HG02571 (cell line): ENCODE measurements at regions not wholly inside any gene's neighbourhood (a gene's known extent, or its start where the extent isn't known, plus 50 kb on each side); places are given as distances from the start of the nearest gene placed in this dataset.
"Not testable (repeated sequence)": the region's sequence is repeated elsewhere in the genome, so short reads cannot be mapped to it uniquely, and the experiment has no call there.

Experiments used
- ATAC-seq: cut with Tn5 transposase; IDR thresholded peaks from one replicate; pipeline ENCODE4 v1.9.1; 2021; ENCODE audit warnings: mild to moderate bottlenecking, moderate library complexity; ENCODE audit not compliant: unreplicated experiment

DNA sequence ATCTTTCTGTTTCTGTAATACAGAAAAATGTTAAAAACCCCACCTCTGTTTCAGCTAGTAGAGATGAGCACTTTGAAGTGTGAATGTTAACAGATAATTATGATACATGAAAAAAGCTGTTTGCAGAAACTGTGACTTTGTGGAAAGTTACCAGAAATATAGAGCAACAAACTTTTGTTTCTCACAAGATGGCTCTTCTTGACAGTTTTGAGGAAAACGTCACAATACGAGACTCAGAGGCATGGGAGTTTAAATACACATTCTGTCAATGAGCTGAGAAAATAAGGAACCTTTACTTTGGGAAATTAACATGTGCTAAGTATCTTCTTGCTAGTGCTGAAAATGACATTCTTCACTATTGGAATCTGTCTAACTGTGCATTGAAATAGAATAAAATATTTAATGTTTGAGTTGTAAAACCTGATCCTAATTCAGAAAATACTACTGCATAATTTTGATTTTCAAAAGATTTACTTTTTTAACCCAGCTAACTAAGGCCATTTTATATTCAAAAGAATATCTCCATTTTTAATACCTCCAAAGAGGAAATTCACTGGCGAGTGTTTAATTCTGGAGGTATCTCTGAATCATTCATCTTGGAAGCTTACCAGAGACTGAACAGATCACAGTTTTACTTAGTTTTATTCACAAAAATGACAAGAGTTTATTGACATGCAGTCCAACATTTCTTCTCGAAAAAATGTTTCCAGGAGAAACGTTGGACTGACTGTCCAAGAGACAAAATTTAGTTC lies 308.9 kb upstream of the LRFN5 start:
- ATAC-seq, result no peak

GRCh38 chr14:41295734-41296133 lies 310.9 kb upstream of the LRFN5 start:
- ATAC-seq, result no peak

DNA sequence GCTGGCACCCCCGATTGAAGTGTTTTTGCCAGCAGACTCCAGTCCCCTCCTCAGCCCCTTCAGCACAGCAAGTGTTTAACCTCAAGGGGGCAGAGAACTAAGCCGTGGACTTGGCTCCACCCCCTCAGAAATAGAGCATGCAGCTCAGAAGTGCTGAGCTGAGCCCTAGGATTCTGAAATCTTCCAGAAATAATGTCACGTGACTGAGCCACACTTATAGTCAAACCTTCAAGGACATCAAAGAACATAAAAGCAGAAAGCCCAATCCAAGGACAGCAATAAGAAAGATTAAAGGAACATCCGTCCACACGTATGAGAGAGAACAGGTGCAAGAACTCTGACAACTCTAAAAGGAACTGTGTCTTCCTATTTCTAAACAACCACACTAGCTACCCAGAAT lies 317.7 kb upstream of the LRFN5 start:
- no peak for ATAC-seq

DNA sequence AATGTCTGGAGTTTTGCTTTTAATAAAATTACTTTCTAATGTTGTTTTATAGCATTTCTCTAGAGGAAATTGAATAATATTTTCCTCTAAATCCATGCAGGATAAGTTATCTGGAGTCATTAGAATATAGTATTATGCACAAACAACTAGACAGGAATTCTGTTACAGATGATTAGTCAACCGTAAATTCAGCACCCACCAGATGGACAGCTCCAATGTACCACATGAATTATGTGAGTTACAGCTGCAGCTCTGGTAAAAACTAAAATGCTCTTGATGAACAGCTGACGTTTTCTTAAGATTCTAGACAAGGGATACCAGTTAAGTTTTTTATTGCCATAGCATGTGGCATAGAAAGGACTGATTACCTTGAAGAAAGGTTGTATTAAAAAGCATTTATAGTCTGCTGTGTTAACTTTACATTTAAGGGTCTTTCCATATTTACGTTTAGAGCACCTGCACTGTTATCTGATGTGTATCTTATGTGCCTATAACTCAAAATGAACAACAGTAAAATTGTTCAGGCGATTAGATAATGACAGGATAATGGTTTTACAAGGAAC lies 321.4 kb upstream of the LRFN5 start:
- no peak for ATAC-seq

- no peak for ATAC-seq
Measured at GRCh38 chr14:41280745-41281144, 325.9 kb upstream of the LRFN5 start.

DNA sequence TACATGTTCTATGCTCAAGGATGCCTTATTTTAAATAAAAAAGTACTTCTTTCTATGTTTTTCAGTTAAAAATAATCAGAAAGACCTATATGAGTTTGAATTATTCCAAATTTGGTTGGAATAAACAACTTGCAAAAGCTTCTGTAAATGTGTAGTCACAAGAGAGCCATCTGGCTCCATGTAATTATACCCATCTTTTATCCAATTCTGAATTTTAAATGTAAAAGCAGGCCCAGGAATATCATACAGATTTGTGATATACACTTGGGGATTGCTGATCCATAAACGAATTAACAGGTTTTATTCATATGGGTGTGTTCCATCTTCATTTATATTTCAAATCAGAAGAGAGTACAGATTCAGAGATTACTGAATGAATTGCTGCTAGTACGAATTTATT lies 329.2 kb upstream of the LRFN5 start:
- no peak for ATAC-seq

- ATAC-seq, result no peak
Measured at GRCh38 chr14:41257476-41257875, 349.2 kb upstream of the LRFN5 start.

DNA sequence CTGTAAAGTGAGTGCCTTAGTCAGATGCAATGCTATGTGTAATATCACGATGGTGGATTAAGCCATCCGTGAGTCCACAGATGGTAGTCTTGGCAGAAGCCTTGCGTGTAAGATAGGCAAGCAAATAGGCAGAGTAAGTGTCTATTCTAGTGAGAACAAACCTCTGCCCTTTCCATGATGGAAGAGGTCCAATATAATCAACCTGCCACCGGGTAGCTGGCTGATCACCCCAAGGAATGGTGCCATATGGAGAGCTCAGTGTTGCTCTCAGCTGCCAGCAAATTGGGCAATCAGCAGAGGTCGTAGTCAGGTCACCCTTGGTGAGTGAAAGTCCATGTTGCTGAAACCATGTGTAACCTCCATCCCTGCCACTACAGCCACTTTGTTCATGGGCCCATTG lies 371.2 kb upstream of the LRFN5 start:
- no peak for ATAC-seq

DNA sequence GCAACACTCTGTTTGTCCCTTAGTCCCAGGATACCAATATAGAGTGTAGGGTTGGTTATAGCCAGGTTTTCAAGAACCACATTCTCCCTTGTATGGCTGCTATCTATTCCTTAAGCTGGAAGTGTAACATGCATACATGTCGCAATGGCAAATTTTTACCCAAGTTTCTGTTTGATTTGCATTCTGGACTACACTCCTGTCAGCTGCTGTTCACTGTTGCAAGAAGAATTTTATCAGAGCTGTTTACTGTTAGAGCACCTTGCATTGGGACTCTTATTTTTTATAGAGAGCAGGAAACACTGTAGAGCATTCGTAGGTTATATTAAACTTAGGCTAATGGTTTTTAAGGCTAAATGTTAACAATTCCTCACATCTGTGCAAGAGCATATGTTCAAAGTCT lies 376.0 kb upstream of the LRFN5 start:
- no peak for ATAC-seq

DNA sequence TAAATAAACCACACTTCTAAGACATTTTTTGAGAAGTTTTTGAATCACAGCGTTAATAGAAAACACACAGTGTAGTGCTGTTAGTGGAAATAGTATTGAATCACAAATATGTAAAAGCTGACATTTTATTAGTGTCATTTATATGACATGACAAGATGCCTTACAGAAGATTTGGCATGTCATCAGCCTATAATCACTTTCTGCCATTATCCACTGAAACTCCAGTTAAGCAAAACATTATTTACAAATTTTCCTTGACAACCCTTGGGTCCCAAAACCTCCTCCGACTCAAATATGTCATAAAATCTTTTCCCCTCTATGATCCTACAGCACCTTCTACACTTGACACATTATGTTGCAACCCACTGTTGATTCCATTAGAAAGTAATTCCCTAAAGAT lies 376.9 kb upstream of the LRFN5 start:
- ATAC-seq, result no peak

DNA sequence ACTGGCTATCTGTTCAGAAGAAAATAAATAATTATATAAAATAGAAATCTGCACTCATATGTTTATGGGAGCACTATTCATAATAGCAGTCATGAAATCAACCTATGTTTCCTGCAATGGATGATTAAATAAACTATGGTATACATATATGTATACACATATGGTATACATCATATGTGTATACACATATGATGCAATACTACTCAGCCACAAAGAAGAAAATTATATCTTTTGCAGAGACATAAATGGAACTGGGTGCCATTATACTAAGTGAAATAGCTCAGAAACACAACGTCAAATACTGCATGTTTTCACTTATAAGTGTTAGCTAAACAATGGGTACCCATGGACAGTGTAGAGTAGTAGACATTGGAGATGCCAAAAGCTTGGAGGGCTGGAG lies 381.2 kb upstream of the LRFN5 start:
- ATAC-seq, result no peak

GRCh38 chr14:41222581-41222980 lies 384.1 kb upstream of the LRFN5 start:
- ATAC-seq, result no peak

DNA sequence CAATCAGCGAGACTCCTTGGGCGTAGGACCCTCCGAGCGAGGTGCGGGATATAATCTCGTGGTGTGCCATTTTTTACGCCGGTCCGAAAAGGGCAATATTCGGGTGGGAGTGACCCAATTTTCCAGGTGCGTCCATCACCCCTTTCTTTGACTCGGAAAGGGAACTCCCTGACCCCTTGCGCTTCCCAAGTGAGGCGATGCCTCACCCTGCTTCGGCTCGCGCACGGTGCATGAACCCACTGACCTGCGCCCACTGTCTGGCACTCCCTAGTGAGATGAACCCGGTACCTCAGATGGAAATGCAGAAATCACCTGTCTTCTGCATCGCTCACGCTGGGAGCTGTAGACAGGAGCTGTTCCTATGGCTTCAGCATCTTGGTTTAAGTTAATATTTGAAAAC lies 391.7 kb upstream of the LRFN5 start:
- ATAC-seq, result not testable (repeated sequence)

DNA sequence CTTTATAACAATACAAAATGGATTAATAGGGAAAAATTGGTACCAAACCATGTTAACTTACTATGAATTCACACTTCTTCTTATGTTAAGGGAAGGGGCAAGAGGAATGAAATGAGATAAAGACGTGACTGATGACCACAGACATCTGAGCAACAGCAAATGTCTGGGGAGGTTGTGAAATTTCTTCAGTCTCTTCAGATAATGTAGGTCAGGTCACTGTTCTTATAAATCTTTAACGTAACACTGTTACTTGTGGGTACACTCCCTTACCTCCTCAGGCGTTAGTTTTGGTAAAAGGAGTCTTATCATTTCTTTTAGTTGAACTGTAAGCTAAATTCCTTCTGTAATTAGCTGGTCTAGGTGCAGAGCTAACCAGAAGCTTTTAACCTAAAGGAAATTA lies 405.0 kb upstream of the LRFN5 start:
- no peak for ATAC-seq

DNA sequence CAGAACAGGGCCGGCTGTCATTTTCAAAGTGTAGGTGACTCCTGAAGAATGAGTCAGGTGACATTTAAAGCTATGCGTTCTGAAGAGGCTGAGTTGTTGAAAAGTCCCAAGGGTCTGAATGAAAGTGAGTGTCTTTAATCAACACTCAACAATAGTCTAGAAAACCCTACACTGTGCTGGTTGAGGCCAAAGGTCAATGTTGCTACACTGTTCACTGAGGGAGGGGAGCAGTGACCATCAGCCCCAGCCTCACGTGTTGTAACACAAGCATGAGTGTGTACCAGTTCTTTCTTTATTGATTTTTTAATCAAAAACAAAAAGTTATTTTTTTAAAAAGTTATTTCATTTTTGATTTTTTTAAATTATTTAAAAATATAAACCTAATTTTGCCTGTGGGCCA lies 418.8 kb upstream of the LRFN5 start:
- ATAC-seq, result no peak

GRCh38 chr14:41171045-41171444 lies 435.6 kb upstream of the LRFN5 start:
- no peak for ATAC-seq

DNA sequence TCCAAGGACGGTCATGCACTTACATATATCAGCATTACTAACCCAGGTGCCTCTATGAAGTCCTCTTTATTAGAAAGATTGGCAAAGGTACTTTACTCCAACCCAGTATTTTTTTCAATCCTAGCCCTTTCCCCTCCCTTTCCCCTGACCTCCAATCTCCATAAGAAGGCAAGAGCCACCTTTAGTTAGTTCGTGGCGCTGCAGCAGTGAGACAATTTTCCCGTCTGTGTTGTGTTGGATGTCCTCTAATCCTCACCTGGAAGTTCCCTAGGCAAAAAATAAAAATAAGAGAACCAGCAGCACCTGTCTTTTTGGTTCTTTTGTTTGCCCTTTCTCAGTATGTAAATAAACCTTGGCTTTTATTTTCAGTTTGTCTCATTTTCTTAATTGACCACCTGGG lies 439.6 kb upstream of the LRFN5 start:
- no peak for ATAC-seq

- ATAC-seq, result no peak
Measured at GRCh38 chr14:41154143-41154807, 452.4 kb upstream of the LRFN5 start.

GRCh38 chr14:41146391-41146790 lies 460.3 kb upstream of the LRFN5 start:
- ATAC-seq, result no peak

DNA sequence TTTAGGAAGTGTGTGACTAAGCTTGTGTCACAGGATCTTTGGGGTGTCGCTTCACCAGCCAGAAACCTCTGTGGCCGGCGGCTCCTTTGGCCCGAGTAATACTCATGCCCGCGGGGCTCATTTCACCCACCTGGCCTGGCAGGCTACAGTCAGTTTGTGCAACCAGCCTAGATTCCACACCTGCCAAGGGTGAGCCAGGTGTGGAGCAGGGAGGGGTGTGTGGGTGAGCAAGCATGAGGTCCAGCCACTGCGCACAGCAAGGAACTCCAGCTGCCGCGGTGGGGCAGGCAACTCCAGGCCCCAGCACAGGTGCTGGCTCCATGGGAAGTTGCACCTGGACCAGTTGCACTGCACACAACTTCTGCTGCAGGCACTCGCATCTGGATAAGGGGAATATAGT lies 462.3 kb upstream of the LRFN5 start:
- no peak for ATAC-seq

GRCh38 chr14:41137741-41138140 lies 468.9 kb upstream of the LRFN5 start:
- ATAC-seq, result no peak

DNA sequence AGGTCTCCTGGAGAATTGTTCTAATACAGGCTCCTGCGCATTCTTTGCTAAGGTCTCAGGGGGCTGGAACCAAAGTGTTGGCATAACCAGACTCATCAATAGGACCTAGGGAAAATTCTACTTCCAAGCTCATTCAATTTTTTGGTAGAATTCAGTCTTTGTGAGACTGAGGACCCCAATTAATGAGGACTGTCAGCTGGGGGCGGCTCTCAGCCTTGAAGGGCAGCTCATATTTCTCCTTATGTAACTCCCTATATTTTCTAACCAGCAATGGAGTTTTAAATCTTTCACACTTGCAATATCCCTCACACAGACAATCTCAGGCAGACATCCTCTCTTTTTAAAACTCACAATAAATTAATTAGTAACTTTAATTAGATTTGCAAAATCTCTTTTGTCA lies 476.4 kb upstream of the LRFN5 start:
- no peak for ATAC-seq
